Heart left ventricle (tissue), 13 donors: ENCODE measurements at regions not wholly inside any gene's neighbourhood (a gene's known extent, or its start where the extent isn't known, plus 50 kb on each side); places are given as distances from the start of the nearest gene placed in this dataset.
A peak's percentile ranks its signal among the peaks of the same experiment; 100 is the strongest.

Experiments
- CTCF ChIP-seq, 12 donors: fragments of 200-600 bp; sonication (generic) in 4 of 12; IDR thresholded peaks; one replicate each; pipeline versions ENCODE4 v1.5.0 to v1.8.0; 2018 to 2022; ENCODE audit warnings: antibody characterized with exemption in 12 of 12, mild to moderate bottlenecking in 5 of 12
- POLR2A ChIP-seq, 2 donors: fragments of 450-650 bp; IDR thresholded peaks; one replicate each; pipeline ENCODE4 v1.6.1; 2017; ENCODE audit warnings: antibody characterized with exemption in 2 of 2, mild to moderate bottlenecking in 2 of 2, moderate library complexity in 2 of 2
- donor health status: ischemic (EF 13 %, LVEDD 7.1; RV severe dilation, severe dysfunction).
- donor health status: DM: no; HTN: yes; CAD: no.
- donor health status: DM: no; HTN: no; CAD: no.
- donor health status: ischemic (EF 25% LVEDD 6.9; RV normal size, moderate dysfunction).
- donor health status: ischemic (EF 25% LVEDD 5.7; RV mildly dilated, moderate dysfunction).
- donor health status: ischemic (EF 35%, LVEDD 5.7; RV mildly dilated, moderate dysfunction).
- donor health status: nonischemic (EF 11% LVEDD 7.7; RV severe dilation, severe dysfunction).
- donor health status: DM: yes; HTN: yes; CAD: no.
- donor health status: PGD.
- donor health status: ischemic (EF 29% LVEDD 5.4; RV normal size, mild dysfunction).
- donor health status: nonischemic (EF 23%, LVEDD 6.1; RV moderate dilation, normal function).

GRCh38 chr10:131453721-131454634, 142.5 kb upstream of the TCERG1L start:
- peak; percentile 74 to 91 (median 84) for TF ChIP-seq CTCF (IDR thresholded peaks at IDR 0.05)
- TF ChIP-seq POLR2A (IDR thresholded peaks at IDR 0.05), result no peak
